Epithelial cell of proximal tubule (primary cell): ENCODE measurements at regions not wholly inside any gene's neighbourhood (a gene's known extent, or its start where the extent isn't known, plus 50 kb on each side); places are given as distances from the start of the nearest gene placed in this dataset.
"Not testable (repeated sequence)": the region's sequence is repeated elsewhere in the genome, so short reads cannot be mapped to it uniquely, and the experiment has no call there.

ENCODE experiments used
- DNase-seq: peaks from one replicate; pipeline ENCODE4 v3.0.0-alpha.2; 2011; ENCODE audit warnings: low read depth
- H3K4me3 ChIP-seq: 2 replicates; pipeline ENCODE4 v1.5.1; 2011; ENCODE audit warnings: low read depth, mild to moderate bottlenecking, low read length
- TF ChIP-seq, protein P1 (sequence below): conservative IDR thresholded peaks from 2 replicates; pipeline ENCODE4 v1.5.1; 2012; ENCODE audit warnings: low read depth, mild to moderate bottlenecking, low read length

DNA sequence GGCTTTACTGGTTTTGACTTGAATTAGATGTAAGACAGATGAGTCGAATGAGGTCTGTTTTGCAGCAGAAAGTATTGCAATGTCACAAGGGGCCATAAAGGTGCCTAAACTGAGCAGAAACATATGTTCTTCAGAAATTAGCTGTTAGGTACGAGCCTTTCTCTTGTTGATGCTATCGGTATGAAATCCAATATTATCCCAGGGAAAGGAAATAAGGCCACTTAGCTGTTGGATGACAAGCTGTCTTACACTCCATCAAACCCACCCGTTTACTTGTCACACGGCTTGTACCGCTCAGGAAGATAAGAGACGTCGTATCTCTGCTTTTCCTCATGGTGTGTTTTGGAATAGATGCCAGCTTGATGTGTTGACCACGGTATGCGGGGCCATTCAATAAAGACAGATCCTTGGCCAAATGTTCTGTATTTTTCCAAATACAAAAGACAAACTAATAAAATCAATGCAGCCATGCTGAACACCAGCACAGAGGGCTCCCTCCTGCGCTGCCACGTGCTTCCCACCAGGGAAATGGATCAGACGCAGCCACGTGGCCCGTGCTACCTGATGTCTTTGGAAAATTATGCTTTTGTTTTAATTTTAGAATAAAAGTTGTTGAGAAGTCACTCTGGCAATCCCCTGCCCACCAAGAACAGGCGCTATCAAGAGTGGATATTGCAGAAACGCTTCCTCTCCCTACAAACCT is 255.9 kb upstream of the SULF2 start:
- no peak overlapping the region for H3K4me3 ChIP-seq
- TF ChIP-seq, protein P1, sequence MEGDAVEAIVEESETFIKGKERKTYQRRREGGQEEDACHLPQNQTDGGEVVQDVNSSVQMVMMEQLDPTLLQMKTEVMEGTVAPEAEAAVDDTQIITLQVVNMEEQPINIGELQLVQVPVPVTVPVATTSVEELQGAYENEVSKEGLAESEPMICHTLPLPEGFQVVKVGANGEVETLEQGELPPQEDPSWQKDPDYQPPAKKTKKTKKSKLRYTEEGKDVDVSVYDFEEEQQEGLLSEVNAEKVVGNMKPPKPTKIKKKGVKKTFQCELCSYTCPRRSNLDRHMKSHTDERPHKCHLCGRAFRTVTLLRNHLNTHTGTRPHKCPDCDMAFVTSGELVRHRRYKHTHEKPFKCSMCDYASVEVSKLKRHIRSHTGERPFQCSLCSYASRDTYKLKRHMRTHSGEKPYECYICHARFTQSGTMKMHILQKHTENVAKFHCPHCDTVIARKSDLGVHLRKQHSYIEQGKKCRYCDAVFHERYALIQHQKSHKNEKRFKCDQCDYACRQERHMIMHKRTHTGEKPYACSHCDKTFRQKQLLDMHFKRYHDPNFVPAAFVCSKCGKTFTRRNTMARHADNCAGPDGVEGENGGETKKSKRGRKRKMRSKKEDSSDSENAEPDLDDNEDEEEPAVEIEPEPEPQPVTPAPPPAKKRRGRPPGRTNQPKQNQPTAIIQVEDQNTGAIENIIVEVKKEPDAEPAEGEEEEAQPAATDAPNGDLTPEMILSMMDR: no peak
- no peak for DNase-seq

DNA sequence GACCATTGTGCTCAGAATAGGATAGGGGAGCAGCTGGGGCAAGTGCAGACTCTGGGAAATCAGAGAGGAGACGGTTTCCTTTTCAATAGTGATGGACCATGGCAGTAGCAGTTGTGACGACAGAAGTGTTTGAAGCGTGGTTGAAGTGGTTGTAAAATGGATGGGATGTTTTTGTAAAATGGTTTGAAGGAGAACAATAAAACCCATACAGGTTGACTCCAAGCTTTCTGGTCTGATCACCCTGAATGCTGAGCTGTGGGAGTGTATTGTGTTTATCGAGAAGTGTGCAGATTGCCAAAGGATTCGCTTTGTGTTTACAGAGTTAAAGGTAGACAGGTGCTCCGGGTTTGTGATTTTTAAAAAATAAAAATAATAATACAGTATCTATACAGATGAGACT is 255.2 kb upstream of the SULF2 start:
- no peak for DNase-seq
- no peak overlapping the region for H3K4me3 ChIP-seq
- TF ChIP-seq, protein P1: no peak

DNA sequence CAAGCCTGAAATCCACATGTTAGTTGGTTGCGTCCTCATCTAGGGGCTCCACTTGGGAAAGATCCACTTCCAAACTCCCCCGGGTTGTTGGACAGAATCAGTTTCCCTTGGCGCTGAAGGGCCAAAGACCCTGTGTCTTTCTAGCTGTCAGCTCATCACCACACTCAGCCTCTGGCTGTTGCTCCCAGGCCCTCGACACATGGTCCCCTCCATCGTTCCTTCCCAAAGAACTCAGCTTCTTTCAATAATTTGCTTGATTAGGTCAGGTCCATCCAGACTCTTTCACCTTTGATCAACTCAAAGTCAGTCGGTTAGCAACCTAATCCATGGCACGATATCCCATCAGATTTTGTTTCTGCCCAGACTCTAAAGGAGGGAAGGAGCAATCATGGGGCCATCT is 254.8 kb upstream of the SULF2 start:
- no peak overlapping the region for H3K4me3 ChIP-seq
- TF ChIP-seq, protein P1: no peak
- DNase-seq: no peak

DNA sequence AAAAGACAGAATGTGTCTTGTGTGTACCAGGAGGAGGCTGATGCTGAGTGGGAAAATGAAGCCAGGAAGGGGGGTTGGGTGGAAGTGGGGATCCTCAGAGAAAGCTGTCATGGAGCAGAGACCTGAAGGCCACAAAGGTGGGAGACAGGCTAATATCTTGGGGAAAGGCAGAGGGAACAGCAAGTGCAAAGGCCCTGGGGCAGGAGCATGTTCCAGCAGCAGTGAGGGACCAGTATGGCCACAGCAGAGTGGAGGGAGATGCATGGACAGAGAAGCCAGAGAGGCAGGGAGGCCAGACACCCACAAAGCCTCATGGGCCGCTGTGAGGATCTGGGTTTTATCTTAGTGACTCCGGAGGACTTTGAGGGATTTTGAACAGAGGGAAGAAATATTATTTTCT is 254.2 kb upstream of the SULF2 start:
- H3K4me3 ChIP-seq: no peak overlapping the region
- DNase-seq: no peak
- TF ChIP-seq, protein P1: no peak

DNA sequence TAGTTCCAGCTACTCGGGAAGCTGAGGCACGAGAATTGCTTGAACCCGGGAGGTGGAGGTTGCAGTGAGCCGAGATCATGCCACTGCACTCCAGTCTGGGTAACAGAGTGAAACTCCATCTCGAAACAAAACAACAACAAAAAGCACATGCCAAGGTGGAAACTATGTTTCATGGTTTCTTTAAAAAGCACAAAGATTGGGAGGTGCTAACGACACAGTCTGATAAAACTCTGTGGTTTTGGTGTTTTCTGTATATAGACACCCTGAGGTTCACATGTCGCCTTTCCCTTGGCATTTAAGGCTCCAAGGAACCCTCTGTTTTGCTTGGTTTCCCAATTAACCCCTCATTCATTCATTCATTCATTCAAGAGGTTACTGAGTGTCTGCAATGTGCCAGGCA is 253.4 kb upstream of the SULF2 start:
- no peak overlapping the region for H3K4me3 ChIP-seq
- TF ChIP-seq, protein P1: no peak
- DNase-seq: no peak

DNA sequence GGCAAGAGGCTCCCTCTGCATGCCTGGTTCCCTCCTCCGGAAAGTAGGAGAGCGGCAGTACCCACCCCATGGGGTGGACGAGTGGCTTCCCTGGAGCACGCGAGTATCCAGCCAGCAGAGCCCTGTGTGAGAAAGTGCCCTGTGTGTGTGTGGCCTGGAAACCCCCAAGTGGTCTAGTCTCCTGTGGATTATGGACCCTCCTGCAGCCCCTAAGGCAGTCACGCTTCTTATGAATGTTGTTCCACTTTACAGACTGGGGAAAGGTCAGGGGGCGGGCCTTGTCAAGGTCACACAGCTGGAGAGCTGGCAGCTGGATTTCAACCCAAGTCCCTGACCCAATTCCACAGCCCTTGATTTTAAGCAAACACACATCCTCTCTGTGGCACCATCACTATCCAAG is 252.5 kb upstream of the SULF2 start:
- DNase-seq: not testable (repeated sequence)

DNA sequence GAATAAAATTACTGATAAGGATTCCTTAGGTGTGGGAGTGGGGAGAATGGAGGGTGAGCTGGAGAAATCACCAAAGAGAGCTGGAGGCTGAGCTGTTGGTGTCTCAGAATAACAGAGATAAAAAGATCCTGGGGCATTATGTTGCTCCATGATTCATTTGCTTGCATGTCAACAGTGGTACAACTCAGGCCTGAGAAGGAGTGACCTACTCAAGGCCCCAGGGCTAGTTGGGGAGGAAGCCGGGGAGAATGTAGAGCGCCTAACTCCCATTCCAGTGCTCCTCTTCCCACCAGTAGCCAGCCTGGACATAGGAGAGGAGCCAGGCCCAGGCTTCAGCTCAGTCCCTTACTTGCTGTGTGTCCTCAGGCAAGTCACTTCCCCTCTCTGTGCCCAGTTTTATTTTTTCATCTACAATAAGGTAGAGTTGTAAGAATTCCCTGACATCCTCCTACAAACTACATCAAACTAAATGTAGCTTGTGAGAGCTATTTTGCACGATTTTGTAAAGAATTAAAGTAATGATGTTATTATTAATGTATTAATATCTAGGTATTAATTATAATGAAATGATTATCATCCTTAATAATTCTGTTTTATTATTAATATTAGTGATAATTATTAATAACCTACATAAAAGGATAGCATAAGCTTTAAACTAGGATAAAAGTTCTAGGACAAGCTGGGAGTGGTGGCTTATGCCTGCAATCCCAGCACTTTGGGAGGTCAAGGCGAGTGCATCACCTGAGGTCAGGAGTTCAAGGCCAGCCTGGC is 250.9 kb upstream of the SULF2 start:
- no peak overlapping the region for H3K4me3 ChIP-seq
- DNase-seq: no peak
- TF ChIP-seq, protein P1: no peak

More for the DNA sequence above, 252.5 kb upstream of the SULF2 start:
- H3K4me3 ChIP-seq: not testable (repeated sequence)
